HG03175 (cell line): ENCODE measurements at regions not wholly inside any gene's neighbourhood (a gene's known extent, or its start where the extent isn't known, plus 50 kb on each side); places are given as distances from the start of the nearest gene placed in this dataset.
A peak's percentile ranks its signal among the peaks of the same experiment; 100 is the strongest.

Source experiments
- ATAC-seq: cut with Tn5 transposase; IDR thresholded peaks from one replicate; pipeline ENCODE4 v1.9.1; 2021; ENCODE audit warnings: mild to moderate bottlenecking, moderate library complexity; ENCODE audit not compliant: unreplicated experiment

DNA sequence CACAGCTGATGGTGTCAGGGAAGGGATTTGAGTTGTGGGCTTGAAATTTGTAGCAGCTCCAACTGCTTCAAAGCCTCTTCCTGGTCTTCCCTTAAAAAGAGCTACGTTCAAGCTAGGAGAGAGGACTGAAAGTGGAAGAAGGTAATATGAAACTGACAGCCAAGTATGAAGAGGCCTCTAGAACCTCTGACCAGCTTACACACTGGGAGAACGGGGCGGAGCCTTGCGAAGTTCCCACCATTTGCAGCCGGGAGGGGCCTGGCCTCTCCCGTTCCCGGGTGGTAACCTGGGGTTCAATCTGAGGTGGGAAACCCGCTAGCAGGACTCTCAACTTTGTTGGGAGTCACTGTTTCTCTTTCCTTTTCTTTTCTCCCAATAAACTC lies 97.8 kb upstream of the PDE10A start:
- no peak for ATAC-seq

DNA sequence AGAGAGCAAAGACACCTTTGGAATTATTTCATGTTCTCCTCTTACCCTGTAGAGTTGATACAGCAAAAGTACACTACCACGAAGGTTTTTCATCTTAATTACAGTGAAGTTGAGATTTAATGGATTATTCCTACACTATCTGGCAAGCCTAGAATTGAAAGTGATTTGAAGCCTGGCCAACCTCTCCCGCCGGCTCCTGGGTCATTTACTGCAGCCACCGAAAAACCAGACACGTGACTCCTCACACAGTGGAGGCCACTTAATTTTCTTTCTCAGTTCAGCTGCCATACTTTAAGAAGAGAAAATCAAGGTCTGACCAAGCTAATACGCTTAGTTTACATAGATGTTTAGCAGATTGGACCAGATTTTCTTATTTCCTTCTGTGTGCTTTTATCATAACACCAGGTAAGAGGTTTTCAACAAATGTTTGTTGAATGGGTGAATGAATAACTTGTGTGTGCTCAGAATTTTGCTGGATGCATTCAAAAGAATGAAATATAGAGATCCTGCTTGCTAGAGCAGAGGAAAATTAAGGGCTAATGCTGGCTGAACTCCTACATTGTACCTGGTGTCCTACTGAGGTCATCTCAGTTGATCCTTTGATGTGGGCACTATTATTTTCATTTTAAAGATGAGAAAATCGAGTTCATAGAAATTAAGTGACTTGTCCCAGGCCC lies 97.2 kb upstream of the PDE10A start:
- ATAC-seq = no peak

DNA sequence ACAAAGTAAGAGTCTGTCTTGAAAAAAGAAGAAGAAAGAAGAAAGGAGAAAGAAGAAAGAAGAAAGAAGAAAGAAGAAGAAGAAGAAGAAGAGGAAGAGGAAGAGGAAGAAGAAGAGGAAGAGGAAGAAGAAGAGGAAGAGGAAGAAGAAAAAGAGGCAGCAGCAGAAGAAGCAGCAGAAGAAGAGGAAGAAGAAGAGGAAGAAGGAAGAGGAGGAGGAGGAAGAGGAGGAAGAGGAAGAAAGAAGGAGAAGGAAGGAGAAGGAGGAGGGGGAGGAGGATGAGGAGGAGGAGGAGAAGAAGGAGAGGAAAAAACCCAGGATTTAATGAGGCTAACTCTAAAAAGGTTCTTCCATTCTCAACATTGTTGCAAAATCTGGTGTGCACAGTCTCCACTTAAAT lies 95.4 kb upstream of the PDE10A start:
- ATAC-seq = no peak

DNA sequence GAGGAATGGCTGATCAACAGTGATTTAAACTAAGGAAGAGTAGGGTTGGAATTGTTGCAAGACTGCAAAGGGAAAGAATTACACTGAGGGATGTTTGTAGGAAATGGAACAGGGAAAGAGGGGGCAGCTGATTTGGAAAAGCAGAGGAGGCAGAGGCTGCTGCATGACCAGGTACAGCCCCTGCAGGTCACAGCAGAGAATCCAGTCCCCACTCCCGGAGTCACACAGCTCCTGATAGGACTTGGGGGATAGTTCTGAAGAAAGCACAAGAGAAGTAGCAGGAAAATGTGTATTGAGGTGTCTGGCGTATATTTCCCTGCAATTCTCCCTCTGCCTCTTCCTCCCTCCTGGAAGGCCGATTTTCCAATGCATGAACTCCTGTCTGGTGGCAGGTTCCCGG lies 92.5 kb upstream of the PDE10A start:
- no peak for ATAC-seq

DNA sequence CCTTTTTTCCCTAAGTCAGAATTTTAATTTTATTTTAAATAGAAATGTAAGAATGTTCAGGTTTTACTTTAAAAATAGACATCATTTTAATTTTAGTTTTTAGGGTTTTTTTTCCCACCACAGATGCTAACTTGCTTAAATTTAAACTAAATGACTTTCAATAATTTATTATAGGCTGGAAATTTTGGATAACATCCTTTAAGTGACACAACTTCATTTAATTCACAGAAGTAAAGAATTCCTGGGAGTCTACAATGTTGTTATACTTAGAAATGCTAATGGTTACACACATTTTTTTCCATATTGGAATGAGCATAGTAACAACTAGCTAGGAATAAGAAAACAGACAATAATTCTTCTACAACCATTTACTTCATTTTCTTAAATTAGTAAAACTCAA lies 90.5 kb upstream of the PDE10A start:
- no peak for ATAC-seq

DNA sequence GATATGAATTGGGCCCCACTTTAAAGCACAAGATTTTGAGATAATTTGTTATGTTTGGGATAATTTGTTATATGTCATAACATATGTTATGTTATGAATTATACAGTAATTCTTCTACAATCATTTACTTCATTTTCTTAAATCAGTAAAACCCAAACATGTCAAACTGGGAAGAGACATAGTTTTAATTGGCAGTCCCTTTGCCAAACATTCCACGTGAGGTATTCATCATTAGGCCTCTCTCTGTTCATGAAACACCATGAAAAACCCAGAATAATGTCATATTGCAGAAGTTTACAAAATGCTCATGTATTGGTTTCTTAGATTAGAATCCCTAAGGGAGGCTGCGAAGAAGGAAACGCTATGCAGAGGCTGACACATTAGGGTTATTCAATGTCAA lies 89.4 kb upstream of the PDE10A start:
- ATAC-seq = no peak

DNA sequence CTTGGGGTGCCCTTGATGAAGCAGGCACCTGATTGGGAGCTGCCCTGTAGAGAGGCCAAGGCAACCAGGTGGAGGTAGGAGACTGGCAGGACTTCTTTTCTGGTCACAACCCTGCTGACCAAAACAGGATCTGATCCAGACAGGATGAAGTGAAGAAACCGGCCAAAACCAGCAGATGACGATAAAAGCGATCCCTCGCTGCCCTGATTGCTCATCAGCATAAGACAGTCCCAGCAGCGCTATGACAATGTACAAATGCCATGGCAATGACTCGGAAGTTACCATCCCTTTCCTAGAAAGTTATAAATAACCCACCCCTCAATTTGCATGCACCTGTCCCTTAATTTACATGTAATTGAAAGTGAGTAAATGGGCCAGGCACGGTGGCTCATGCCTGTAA lies 88.4 kb upstream of the PDE10A start:
- no peak for ATAC-seq

DNA sequence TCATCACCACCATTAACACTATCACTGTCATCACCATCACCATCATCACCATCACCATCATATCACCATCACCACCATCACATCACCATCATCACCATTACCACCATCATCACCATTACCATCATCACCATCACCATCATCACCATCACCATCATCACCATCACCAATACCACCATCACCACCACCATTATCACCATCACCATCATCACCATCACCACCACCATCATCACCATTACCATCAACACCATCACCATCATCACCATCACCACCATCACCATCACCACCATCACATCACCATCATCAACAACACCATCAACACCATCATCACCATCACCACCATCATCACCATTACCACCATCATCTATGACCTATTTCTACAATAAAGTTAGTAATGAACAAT lies 86.1 kb upstream of the PDE10A start:
- no peak for ATAC-seq

DNA sequence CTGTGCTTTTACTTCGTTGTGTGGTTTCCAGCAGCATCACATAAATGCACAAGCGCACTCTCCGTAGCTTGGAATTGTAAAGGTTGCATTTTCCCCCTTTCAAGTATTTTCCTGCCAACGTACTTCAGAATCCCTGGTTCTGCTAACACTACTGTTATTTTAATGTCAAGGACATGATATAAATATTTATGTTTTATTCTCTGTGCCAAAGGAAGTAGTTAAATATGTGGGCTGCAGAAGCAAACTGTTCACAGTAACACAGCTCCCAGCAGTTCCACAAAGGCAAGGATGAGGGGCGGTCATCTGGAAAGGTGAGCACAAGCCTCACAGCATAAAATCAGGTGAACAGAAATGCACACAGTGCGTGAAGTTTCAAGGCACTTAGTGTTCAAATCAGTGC lies 85.3 kb upstream of the PDE10A start:
- no peak for ATAC-seq

DNA sequence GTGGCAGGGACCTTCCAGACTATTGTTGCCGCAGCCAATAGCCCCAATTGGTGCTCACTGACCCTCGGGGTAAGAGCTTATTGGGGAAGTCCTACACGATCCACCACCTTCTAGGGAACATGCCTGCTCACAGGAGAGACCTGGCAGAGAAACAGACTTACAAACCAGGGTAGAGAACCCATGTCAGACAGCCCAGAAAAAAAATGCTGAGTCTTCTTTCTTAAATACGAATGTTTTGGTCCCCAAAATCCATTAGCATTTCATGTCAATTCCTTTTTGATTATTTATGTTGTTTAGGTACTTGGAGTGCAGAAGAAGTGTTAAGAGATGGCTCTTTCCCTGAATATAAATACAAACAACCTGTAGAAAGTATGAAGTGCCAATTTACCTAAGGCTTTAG lies 84.9 kb upstream of the PDE10A start:
- no peak for ATAC-seq

DNA sequence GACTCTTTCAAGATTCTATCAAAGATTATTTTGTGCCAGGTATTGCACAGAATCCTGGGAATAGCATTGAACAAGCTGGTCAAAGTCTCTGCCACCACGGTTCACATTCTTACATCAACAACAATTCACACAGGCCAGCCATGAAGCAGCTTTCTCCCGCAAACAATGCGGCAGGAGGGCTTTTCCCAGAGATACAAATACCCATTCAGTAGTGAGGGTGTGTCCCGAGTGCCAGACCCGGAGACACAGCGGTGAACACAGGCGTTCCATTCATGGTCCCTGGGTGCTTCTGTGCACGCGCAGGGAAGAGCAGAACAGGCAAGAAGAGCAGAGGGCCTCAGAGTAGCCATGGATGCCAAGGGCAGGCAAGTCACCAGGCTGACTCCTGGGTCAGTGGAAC lies 83.3 kb upstream of the PDE10A start:
- ATAC-seq = no peak

DNA sequence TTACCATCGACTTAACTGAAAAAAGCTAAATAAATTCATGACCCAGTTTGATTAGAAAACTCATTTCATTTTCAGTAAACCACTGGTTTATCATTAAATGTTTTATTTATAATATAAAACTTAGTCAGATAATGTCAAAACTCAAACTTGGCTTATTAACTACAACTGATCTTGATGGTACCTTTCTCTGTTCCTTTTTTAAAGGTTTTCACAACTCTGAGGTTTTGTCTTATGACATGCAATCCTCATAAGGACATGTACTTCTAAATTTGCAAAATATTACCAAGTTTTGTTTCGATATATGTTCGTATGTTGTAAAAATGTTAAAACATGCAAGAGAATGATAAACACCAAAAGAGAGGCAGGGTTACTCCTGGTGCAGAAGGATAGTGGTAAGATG lies 82.5 kb upstream of the PDE10A start:
- peak; percentile 62 for ATAC-seq

DNA sequence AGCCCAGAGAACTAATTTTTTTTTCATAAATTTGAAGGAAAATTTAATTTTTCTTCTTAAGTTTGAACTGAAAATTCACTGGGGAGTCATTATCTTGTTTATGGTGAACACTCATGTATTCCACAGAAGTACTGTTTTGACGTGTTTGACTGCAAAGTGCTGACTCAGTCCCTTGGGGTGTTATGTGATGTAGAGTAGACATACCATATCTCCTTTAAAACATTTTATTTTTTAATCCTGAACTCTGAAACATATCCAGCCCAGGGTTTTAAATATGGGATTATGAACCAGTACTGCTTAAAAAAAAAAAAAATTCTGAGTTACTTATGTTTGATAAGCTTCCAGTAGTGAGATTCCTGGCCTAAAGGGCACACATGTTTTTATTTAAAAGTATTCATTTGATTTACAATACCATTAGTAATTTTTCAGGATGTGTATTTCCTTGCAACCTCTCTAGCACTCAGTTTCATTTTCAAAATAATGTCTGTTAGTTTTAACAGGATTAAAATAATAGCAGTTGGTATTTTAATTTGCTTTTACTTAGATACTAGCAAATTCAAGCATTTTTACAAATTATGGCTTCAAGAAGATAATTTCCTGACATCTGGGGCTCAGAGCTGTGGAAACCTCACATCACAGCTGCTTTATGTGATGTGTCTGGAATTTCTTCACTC lies 81.7 kb upstream of the PDE10A start:
- ATAC-seq = no peak

DNA sequence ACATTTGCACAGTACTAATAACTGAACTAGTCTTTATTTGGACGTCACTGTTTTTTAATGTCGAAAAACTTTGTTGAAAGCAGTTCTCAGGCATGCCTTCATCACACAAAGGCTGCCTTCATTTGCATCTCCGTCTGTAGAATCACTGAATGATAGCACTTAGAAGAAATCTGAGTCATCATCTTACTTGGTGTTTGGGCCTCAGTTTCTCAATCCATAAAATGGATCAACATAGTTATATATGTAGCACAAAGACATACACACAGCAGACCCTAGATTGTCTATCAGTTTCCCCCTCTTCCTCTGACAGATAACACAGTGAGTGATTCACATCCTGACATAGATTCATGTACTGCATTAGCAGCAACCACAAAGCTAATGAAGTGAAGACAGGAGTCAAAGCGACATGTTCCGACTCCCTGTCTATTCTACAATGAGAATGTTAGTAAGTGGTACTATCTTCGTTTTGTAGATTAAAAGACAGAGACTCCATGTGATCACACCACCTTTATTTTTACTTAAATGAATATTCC lies 80.4 kb upstream of the PDE10A start:
- no peak for ATAC-seq

DNA sequence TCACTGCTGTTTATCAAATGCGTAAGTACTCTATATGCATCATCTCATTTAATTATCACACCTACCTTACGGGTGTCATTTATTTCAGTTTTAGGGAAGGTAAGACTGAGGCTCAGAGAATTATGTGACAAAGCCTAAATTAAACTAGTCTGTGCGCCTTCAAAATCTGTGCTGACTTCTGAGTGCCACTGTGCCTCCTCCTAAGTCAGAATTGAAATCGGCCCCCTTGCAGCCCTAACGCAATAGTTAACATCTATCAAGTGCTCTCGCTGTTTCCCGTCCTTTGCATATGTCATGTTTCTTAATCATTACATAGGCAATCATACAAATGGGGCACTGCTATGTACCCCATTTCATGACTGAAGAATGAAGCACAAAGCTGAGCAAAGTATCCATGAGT lies 79.0 kb upstream of the PDE10A start:
- ATAC-seq = no peak

DNA sequence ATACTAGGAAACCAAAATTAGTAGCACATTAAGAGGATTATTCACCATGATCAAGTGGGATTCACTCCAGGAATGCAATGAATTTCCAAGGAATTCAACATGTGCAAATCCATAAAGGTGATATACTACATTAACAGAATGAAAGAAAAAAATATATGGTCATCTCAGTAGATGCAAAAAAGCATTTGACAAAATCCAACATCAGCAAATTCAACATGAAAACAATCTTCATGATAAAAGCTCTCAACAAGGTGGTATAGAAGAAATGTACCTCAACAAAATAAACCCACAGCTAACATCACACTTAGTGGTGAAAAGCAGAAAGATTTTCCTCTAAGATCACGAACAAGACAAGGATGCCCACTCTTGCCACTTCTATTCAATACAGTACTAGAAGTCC lies 74.4 kb upstream of the PDE10A start:
- no peak for ATAC-seq

DNA sequence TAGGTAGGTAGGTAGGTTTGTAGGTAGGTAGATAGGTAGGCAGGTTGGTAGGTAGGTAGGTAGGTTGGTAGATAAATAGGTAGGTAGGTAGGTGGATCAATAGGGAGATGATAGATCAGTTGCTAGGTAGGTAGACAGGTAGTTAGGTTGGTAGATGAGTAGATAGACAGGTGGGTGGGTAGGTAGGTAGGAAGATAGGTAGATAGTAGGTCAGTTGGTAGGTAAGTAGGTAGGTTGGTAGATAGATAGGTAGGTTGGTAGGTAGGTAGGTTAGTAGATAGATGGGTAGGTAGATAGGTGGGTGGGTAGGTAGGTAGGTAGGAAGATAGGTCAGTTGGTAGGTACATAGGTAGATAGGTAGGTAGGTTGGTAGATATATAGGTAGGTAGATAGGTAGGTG lies 72.0 kb upstream of the PDE10A start:
- no peak for ATAC-seq

DNA sequence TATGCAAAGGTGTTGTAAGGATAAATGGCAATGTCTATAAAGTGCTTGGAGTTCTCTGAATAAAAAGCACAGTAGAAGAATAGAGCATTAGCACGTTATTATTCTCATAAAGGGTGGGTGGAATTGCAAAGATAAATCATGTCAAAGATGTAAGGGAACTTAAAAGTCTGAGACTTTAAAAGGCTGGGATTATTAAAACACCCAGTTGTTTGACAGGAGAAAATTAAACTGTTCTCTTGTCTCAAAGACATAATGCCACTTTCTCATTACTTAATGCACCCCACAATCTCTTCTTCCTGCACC lies 70.4 kb upstream of the PDE10A start:
- ATAC-seq = no peak

DNA sequence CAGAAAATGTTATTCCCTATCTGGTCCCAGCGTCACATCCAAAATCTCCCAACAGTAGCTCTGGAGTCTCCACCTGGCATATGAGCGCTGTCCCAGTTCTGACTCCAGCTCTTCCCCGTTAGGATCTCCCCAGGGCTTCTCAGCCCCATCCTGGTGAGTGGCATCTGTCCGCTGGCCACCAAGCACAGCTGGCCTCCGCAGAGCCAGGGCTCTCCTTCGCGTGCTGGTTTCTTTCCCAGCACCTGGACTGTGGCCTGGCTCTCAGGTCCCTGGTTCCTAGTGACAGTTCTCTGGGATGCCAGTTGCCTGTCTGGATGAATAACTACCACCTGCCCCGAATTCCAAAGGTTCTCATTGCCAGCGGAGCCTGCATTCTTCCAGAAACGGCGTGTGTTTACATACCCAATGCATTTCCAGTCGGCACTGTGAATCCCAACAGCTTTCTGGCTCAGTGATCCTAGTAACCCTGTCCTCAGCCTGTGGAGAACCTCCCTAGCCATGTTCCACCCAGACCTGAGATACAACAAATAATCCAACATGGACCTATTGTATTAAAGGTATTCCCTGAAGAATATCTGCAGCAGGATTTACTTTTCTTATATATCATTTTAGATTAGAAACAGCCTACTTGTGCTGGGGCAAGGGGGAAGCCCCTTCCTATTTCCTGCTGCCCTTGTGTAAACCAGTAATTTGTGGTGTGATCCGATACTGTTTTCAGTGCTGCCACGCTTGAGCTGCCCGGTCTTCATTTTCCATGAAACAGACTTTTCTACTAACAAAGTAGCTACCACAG lies 69.9 kb upstream of the PDE10A start:
- ATAC-seq = peak; percentile 72

DNA sequence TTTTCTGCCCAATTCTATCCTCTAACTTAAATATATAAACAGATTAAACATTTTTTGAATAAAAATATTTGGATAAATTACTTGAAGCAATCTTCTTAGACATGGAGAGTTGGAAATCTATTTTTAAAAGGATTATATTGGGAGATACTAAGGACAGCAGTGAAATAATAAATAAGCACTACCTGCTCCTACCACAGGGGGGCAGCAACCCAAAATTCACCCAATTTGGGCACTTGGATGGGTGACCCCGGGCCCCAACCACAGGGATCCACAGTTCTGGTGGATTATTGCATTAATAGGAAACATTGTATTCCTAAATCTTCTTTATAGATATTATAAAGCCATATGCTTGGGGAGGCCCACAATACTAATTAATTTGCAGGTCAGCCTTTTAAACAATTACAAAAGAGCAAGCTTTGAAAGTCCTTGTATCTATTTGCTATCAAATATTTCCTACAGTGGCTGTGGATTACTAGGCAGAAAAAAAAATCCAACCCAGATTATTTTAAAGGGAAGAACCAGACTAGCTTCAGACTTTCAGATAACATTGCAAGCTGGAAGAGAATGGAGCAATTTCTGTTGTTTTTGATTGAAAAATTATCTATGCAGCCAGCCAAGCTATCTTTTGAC lies 66.4 kb upstream of the PDE10A start:
- ATAC-seq = peak; percentile 55

DNA sequence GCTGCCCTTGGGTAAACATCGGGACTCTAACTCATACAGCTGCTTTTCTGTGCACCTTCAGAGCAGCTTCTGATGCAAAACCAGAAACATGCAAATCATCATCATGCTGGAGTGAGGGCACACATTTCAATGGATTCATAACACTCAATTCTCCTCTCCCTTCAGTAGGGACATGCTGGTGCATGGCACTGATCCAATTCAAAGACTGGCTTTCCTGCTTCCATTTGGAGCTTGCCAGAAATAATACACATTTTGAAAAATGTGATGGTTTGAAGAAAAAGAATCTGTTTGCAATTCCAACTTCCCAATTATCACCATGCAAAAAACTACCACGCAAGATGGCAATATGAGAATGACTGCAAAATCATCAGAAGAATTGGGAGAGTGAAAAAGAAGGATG lies 65.2 kb upstream of the PDE10A start:
- no peak for ATAC-seq

DNA sequence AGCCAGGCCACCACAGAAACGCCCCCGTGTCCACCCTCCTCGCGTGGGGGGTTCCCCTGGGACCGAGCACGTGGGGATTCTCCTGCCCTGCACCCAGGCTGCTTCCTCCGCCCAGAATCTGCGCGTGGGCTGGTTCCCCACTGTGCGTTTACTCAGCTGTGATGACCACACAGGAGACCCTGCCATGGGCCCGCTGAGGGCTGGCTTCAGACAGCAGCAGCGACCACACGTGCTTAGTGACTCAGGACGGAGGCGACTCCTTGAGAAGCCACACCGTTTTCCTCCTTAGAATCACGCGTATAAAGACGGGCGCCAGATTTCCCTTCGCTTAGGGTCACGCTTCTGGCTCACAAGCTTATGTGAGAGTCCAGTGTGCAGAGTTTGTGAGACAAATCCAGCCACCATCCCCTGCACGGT lies 63.9 kb upstream of the PDE10A start:
- no peak for ATAC-seq
